SK-N-MC (cell line): ENCODE measurements at regions not wholly inside any gene's neighbourhood (a gene's known extent, or its start where the extent isn't known, plus 50 kb on each side); places are given as distances from the start of the nearest gene placed in this dataset.
"Not testable (repeated sequence)": the region's sequence is repeated elsewhere in the genome, so short reads cannot be mapped to it uniquely, and the experiment has no call there.

ENCODE experiments used
- DNase-seq: peaks from one replicate; pipeline ENCODE4 v3.0.0-alpha.2; 2011; ENCODE audit warnings: low read depth, low spot score
- H3K27ac ChIP-seq: fragments of 200-600 bp; sonication (generic); 2 replicates; pipeline ENCODE4 v1.5.1; 2016; ENCODE audit warnings: mixed run types
- H3K36me3 ChIP-seq: fragments of 200-600 bp; sonication (generic); 2 replicates; pipeline ENCODE4 v1.6.1; 2017; ENCODE audit warnings: antibody characterized with exemption, low read length, mixed read lengths; ENCODE audit not compliant: insufficient read depth
- H3K4me3 ChIP-seq: fragments of 200-600 bp; sonication (generic); 2 replicates; pipeline ENCODE4 v1.5.1; 2016
- H3K9ac ChIP-seq: fragments of 200-600 bp; sonication (generic); 2 replicates; pipeline ENCODE4 v1.8.0; 2017; ENCODE audit warnings: mixed run types, mixed read lengths; ENCODE audit not compliant: insufficient read length
- H3K9me3 ChIP-seq: fragments of 200-600 bp; sonication (generic); 2 replicates; pipeline ENCODE4 v1.6.1; 2017; ENCODE audit warnings: low read depth, mild to moderate bottlenecking, antibody characterized with exemption, low read length, moderate library complexity, mixed read lengths
- EZH2 ChIP-seq: fragments of 200-600 bp; sonication (generic); IDR thresholded peaks from one replicate; pipeline ENCODE4 v1.6.1; 2017; ENCODE audit warnings: antibody characterized with exemption
- FOXP2 ChIP-seq: optimal IDR thresholded peaks from 2 replicates; pipeline ENCODE3; 2011; ENCODE audit warnings: mild to moderate bottlenecking, moderate library complexity; ENCODE audit not compliant: insufficient read depth; ENCODE audit errors: extremely low read length, control extremely low read depth
- POLR2AphosphoS5 ChIP-seq: IDR thresholded peaks from 2 replicates; pipeline ENCODE4 v1.6.1; 2012; ENCODE audit warnings: mild to moderate bottlenecking, low read depth, low read length, borderline replicate concordance

- H3K9ac ChIP-seq = peak overlapping the region; percentile 57
- no peak for TF ChIP-seq POLR2AphosphoS5
- TF ChIP-seq EZH2 = no peak
- TF ChIP-seq FOXP2 = no peak
- H3K36me3 ChIP-seq = no peaks in the 10 kb centered on the region
- peak overlapping the region; percentile 95 for H3K27ac ChIP-seq
- no peak for DNase-seq
- no peaks in the 10 kb centered on the region for H3K9me3 ChIP-seq
- H3K4me3 ChIP-seq = peak overlapping the region; percentile 58
These were observed 1216.2 kb downstream of the ROBO2 start for GRCh38 chr3:78256123-78256522.

- peak overlapping the region; percentile 95 for H3K27ac ChIP-seq
- no peak for TF ChIP-seq POLR2AphosphoS5
- TF ChIP-seq FOXP2 = no peak
- TF ChIP-seq EZH2 = no peak
- no peak for DNase-seq
These were observed 1218.1 kb downstream of the ROBO2 start for GRCh38 chr3:78257951-78258530.

GRCh38 chr3:78258798-78259197 lies 1218.9 kb downstream of the ROBO2 start:
- no peak for TF ChIP-seq EZH2
- TF ChIP-seq POLR2AphosphoS5 = no peak
- no peak for TF ChIP-seq FOXP2
- DNase-seq = no peak
- peak overlapping the region; percentile 95 for H3K27ac ChIP-seq
- no peaks in the 10 kb centered on the region for H3K36me3 ChIP-seq
- H3K9ac ChIP-seq = no peak overlapping the region
- no peaks in the 10 kb centered on the region for H3K9me3 ChIP-seq
- no peak overlapping the region for H3K4me3 ChIP-seq

More at GRCh38 chr3:78257951-78258530, 1218.1 kb downstream of the ROBO2 start:
- Histone ChIP-seq H3K36me3 (no peaks in the 10 kb centered on the region), H3K9ac (no peak overlapping the region), H3K4me3 (no peak overlapping the region), H3K9me3 (no peaks in the 10 kb centered on the region)

GRCh38 chr3:78260388-78260787 lies 1220.5 kb downstream of the ROBO2 start:
- Histone ChIP-seq H3K27ac (no peak overlapping the region), H3K4me3 (no peak overlapping the region), H3K36me3 (no peaks in the 10 kb centered on the region), H3K9me3 (no peaks in the 10 kb centered on the region), H3K9ac (no peak overlapping the region)
- DNase-seq = no peak
- TF ChIP-seq POLR2AphosphoS5 = no peak
- TF ChIP-seq FOXP2 = no peak
- TF ChIP-seq EZH2 = no peak

GRCh38 chr3:78266550-78266949 lies 1226.7 kb downstream of the ROBO2 start:
- not testable (repeated sequence) for H3K4me3 ChIP-seq, H3K9me3 ChIP-seq, H3K36me3 ChIP-seq, H3K27ac ChIP-seq, DNase-seq, H3K9ac ChIP-seq

- TF ChIP-seq EZH2 (no peak), FOXP2 (no peak), POLR2AphosphoS5 (no peak)
- no peaks in the 10 kb centered on the region for H3K9me3 ChIP-seq
- no peaks in the 10 kb centered on the region for H3K36me3 ChIP-seq
- no peak for DNase-seq
- no peak overlapping the region for H3K9ac ChIP-seq
- no peak overlapping the region for H3K4me3 ChIP-seq
- no peak overlapping the region for H3K27ac ChIP-seq
These were observed 1227.3 kb downstream of the ROBO2 start for GRCh38 chr3:78267235-78267634.

- no peaks in the 10 kb centered on the region for H3K36me3 ChIP-seq
- DNase-seq = no peak
- no peaks in the 10 kb centered on the region for H3K9me3 ChIP-seq
- TF ChIP-seq EZH2 = no peak
- H3K4me3 ChIP-seq = no peak overlapping the region
- no peak overlapping the region for H3K27ac ChIP-seq
- H3K9ac ChIP-seq = no peak overlapping the region
These were observed 1228.2 kb downstream of the ROBO2 start for GRCh38 chr3:78268087-78268486.

- Histone ChIP-seq H3K9ac (no peak overlapping the region), H3K36me3 (no peaks in the 10 kb centered on the region), H3K4me3 (no peak overlapping the region), H3K9me3 (no peaks in the 10 kb centered on the region), H3K27ac (no peak overlapping the region)
- no peak for DNase-seq
- TF ChIP-seq POLR2AphosphoS5 (no peak), EZH2 (no peak), FOXP2 (no peak)
These were observed 1229.1 kb downstream of the ROBO2 start for GRCh38 chr3:78268716-78269668.

- Histone ChIP-seq H3K4me3 (no peak overlapping the region), H3K9me3 (no peaks in the 10 kb centered on the region), H3K36me3 (no peaks in the 10 kb centered on the region), H3K27ac (no peak overlapping the region), H3K9ac (no peak overlapping the region)
- TF ChIP-seq POLR2AphosphoS5 (no peak), FOXP2 (no peak), EZH2 (no peak)
- no peak for DNase-seq
These were observed 1233.4 kb downstream of the ROBO2 start for GRCh38 chr3:78273326-78273725.
